CD4-positive, alpha-beta T cell treated with Interleukin-17A for 1 hour (primary cell): ENCODE measurements at regions not wholly inside any gene's neighbourhood (a gene's known extent, or its start where the extent isn't known, plus 50 kb on each side); places are given as distances from the start of the nearest gene placed in this dataset.
"Not testable (repeated sequence)": the region's sequence is repeated elsewhere in the genome, so short reads cannot be mapped to it uniquely, and the experiment has no call there.

Source experiments
- DNase-seq: peaks from one replicate; pipeline ENCODE4 v3.0.0-alpha.2; 2020

DNA sequence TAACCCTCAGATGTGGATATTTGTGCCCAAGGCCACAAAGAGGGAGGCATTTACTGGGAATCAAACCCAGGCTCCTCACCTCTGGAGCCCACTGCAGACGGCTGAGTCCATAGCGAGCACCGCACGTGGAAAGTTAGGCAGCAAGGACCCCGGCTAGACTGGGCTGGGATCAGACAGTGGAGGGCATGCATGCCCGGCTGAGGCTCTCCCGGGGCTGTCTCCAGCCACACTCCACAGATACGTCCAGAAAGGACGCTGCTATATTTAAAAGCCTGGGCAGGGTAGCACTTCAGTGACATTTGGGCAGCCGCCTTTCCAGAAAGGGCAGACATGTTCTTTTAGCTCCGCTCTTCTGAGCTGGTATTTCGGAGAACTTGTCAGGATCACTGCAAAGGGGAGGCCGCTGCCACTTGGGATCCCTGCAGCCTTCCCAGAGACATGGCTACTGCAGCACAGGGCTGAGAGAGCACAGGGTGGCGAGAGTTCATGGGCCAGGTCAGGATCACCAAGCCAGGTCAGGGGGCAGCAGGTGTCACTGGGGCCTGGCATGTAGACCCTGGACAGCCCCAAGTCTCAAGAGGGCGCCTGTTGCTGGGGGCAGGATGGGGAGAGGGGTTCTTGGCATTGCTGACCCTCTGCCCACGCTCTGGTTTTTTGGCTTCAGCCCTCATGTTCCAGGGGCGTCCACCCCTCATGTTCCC lies 121.7 kb downstream of the PHETA1 start:
- no peak for DNase-seq

DNA sequence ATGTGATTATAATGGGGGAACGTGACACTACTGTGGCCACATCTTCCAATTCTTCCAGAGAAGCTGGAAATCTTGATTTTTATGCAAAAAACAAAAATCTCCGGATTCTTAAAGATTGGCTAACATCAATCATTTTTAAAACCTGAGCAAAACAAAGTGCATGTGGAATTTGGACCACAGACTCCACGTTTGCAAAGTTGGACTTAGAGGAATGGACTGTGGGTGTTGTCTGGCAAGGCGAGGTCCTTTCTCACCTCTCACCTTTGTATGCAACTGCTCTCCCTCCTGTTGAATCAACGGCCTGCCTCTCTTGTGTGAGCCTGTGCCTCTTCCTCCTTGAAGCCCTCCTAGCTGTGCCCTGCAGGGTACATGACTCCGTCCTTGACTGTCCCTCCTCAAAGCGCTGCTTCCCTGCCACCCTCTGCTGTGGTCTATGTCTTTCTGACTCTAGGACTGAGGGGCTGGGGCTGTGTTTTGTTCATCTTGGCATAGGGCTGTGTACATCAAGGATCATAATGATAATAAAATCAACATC lies 122.4 kb downstream of the PHETA1 start:
- DNase-seq, result no peak

DNA sequence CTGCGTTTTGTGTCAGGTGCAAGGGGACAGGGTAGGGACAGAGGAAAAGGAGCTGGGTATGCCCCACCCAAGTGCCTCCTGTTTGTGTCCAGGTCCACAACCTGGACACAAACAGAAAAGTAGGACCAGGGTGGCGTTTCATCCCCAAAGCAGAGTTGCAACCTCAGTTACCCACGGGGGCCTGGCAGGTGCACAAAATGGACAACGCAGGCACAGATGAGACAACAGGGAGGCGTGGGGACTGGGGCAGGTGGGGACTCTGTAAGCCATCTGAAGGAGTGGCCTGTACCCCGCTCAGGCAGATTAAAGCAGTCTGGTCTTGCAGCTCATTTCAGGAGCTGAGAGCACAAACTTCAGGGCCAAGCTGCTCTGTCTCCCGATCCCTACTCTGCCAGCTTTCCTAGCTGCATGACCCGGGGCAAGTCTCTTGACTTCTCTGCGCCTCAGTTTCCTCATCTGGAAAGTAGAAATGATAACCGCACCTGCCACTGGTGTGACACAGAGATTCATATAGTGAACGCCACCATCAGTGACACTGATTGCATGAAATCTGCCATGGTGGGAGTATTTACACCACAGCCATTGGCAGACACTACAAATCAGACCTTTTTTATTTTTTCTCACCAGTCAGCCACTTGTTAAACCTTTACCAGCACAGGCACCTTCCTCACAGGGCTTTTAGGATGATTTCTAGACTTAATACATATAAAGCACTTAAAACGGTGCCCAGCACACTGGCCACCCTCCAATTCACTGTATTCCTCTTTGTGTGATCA lies 123.0 kb downstream of the PHETA1 start:
- no peak for DNase-seq

DNA sequence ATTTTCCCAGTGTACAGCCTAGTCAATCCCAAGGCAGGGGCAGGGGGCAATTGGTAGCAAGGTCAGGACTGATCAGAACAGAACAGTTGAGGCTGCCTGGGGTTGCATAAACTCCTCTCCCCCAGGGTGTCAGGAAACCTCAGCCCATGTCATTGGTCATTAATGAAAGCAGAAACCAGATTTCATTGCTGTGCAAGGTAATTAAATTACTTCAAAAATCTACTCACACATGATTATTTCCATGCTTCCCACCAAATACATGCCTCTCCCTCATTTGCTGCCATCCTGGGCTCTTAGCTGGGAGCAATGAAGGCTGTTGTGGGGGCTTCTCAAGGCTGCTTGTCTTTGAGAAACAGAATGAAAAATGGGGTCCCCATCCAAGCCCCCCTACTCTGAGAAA lies 124.2 kb downstream of the PHETA1 start:
- no peak for DNase-seq

DNA sequence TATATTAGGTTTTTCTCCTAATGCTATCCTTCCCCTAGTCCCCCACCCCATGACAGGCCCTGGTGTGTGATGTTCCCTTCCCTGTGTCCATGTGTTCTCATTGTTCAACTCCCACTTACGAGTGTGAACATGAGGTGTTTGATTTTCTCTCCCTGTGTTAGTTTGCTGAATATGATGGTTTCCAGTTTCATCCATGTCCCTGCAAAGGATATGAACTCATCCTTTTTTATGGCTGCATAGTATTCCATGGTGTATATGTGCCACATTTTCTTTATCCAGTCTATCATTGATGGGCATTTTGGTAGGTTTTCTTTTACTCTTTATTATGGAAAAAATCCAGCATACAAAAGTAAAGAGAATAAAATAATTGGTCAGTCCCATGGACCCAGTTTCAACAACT lies 126.1 kb downstream of the PHETA1 start:
- not testable (repeated sequence) for DNase-seq

DNA sequence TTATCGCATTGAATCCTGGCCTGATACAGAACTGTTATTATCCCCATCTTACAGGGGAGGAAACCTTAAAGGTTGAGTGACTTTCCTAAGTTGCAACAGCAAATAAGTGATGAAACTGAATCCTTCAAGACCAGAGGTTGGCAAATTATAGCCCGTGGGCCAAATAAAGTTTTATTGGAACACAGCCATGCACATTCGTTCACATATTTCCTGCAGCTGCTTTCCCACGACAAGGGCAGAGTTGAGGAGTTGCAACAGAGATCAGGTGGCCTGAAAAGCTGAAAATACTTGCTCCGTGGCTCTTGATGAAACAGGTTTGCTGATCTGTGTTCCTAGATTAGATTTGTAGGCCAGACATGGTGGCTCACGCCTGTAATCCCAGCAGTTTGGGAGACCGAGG lies 126.7 kb downstream of the PHETA1 start:
- DNase-seq, result no peak

DNA sequence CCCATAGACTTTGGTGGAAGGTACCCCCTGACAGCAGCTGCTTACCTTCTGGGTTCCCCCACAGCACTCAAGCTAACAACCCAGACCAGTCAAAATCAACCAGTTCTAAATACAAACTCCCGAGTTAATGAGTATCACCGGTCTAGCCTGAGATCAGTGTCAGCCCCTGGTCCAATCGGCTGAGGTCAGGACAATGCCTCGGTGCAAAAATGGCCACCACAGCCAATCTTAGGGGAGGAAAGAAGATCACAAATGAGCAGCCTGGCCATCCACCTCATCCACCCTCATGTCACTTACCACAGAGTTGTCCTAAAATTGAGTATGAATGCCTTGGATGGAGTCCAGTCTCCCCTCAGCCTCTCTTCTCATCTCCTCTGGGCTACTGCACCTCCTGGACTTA lies 128.5 kb downstream of the PHETA1 start:
- no peak for DNase-seq

DNA sequence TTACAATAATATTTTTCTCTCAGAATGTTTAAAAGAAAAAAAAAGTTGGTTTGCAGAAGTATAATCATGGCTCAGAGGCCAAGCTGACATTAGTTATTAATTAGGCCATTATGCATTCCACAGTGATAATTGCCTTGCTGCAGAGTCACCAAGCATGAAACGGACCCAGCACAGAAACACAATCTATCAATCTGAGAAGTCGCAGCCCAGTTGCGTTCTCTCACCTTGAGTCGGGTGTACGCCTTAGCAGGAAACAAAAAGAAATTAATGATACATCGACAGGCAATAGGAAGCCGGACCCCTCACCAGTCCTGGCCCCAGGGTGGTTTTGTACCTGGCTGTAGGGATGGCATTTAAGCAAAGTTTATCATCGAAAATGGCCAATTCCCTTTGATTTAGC lies 129.7 kb downstream of the PHETA1 start:
- DNase-seq, result no peak

DNA sequence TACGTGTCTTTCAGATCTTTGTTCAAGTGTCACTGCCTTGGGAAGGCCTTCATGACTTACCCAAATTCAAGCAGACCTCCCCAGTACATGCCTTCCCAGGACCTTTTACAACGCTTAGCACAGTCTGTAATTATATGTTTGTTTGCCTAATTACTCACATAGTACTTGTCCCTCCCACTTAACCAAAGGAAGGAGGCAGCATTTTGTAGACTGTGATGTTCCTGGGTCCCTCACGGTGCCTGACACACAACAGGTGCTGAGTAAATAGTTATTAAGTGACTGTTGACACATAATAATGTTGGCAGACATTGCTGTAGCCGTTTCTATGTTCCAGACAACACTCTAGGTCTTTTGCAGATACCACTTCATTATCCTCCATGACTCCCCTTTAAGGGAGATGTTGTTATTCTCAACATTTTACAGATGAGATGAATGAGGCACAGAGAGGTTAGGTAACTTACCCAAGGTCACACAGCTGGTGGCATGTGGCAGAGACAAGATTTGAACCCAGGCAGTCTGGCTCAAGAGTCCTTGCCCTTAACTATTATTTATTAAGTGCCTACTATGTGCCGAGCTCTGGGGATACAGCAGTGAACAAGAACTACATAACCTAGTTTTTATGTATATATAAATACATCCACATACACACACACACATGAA lies 130.7 kb downstream of the PHETA1 start:
- DNase-seq, result no peak

DNA sequence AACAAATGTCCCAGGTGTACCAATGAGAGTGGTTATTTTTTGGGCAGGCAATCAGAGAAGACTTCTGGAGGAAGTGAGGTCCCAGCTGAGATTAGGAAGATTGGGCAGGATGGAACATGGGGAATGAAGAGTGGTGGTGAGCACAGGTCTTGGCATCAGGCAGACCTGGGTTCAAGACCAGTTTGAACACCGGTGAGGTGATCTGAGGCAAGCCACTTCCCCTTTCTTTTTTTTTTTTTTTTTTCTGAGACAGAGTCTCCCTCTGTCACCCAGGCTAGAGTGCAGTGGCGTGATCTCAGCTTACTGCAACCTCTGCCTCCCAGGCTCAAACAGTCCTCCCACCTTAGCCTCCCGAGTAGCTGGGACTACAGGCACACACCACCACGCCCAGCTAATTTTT lies 134.4 kb downstream of the PHETA1 start:
- DNase-seq, result not testable (repeated sequence)

DNA sequence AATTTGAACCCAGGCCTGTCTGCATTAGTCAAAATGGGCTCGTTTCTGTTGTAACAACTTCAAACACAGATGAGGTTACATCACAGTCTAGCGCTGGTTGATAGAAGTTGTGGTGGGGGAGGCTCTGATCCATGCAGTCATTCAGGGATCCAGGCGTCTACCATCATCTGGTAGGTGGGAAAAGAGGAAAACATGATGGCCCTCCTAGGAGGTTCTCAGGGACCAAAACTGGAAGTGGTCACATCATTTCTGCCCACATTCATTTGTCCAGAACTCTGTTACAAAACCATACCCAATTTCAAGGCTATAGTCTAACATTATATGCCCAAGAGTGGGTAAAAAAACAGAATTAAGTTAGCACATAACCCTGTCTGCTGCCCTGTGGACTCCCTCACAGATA lies 135.1 kb downstream of the PHETA1 start:
- no peak for DNase-seq

DNA sequence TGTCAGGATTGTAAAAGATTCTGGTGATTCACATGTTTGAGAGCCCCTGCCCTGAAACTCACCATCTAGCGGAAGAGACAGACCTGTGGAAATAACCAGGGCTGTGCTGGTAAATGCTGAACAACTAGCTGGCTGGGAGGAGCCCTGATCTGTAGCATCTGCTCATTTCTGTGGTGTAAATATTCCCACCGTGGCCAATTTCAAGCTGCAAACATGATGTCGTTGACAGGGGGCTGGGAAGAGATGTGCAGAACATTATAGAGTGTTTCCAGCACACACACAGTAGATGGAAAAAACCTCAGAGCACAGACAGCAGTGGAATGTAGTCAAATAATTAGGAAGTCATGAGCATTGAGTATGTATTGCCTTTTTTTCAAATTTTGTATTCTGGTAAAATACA lies 138.2 kb downstream of the PHETA1 start:
- DNase-seq, result no peak

DNA sequence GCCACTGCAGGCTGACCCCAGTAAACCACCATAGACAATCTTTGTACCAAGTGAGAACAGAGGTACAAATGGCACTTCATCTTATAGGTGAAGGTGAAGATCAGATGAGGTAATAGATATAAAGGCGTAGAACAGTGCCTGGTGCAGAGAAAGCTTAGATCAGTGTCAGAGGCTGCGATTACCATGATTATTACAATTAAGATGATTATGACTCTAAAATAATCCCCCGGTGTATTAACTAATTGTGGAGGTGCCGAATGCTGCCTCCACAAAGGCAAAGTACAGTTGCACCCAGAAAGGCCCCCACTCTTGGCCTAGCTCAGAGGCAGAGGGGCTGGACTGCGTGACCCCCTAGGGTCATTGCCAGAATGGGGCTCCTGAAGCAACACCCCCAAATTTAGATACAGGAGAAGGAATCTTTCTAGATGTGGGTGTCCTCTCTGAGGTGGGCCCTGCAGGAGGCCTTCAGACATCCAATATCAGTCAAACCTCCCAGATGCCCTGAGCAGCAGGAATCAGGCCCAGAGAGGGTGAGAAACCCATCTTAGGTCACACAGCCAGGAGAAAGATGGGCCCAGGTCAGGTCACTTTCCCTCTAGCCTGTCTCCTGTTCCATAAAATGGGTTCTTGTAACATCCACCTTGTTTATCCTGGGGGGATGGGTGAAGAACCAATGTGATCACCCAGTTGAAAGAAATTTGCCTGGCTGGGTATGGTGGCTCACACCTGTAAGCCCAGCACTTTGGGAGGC lies 139.8 kb downstream of the PHETA1 start:
- DNase-seq, result no peak

DNA sequence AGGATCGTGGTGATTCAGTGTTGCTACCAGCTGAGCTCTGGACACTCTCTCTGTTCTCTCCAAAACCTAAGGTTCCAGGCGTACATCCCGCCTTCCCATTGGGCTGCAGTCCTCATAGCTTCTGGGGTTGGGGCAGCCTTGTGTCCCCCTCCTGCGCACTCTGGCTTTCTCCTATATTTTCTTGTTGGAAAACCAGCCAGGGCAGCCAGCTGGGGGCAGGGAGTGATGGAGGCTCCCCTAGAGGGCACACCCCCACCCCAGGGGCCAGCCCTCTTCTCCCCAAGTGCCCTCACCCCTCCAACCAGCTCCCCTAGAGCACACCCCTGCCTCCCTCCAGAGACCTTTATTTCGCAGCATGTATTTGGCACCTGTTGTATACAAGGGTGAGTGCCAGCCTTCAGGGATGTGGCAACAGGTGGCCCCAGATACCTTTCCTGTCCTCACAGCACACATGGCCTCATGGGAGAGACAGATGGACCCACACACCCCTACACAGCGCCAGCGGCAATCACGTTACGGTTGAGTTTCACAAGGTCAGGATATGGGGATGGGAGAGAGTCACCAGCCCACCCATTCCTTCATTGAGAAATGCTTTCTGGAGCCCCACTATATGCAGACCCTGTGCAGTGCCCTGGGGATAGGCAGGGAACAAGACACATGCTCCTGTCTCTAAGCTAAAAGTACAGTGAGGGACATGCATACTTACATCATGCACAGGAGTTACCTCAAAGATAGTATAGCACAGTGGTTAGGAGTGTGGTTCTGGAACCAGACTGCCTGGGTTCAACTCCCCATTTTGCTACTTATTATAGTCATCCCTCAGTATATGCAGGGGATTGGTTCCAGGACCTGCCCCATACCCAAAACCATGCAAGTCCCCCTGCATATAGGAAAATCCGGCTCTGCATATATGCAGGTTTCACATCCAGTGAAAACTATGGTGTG lies 141.1 kb downstream of the PHETA1 start:
- DNase-seq, result no peak

DNA sequence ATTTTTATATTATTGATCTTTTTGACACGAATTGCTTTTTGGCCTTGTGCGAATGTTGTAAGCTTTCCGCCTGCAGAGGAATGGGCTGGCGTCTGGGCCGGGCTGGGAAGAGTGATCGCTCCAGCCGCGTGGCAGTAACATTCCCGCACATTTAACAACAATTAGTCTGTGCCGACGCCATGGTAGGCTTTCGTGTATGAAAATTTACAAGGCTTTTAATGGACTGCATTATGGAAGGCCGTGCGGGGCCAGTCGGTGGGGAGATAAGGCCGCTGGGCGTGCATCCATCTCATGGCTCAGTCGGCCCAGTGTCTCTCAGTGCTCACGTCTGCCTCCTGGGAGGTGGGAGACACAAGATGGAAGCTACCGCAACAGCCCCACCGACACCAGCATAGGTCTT lies 142.2 kb downstream of the PHETA1 start:
- DNase-seq, result no peak

DNA sequence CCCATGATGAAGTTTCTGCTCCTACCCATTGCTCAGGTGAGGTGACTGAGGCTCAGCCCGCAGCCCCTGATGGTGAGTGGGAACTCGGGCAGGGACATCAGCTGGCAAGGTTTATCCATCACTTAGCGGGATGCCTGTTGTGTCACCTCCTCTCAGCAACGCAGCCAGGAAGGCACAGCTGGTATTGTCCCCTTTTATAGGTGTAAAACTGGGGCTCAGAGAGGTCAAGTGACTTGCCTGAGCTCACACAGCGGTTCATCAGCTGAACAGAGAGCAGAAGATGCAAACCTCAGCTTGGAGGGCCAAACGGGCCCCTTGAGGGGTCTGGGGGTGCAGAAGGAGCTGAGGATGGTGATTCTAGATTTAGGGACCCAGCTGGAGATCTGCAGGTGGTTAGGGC lies 143.6 kb downstream of the PHETA1 start:
- DNase-seq, result no peak

DNA sequence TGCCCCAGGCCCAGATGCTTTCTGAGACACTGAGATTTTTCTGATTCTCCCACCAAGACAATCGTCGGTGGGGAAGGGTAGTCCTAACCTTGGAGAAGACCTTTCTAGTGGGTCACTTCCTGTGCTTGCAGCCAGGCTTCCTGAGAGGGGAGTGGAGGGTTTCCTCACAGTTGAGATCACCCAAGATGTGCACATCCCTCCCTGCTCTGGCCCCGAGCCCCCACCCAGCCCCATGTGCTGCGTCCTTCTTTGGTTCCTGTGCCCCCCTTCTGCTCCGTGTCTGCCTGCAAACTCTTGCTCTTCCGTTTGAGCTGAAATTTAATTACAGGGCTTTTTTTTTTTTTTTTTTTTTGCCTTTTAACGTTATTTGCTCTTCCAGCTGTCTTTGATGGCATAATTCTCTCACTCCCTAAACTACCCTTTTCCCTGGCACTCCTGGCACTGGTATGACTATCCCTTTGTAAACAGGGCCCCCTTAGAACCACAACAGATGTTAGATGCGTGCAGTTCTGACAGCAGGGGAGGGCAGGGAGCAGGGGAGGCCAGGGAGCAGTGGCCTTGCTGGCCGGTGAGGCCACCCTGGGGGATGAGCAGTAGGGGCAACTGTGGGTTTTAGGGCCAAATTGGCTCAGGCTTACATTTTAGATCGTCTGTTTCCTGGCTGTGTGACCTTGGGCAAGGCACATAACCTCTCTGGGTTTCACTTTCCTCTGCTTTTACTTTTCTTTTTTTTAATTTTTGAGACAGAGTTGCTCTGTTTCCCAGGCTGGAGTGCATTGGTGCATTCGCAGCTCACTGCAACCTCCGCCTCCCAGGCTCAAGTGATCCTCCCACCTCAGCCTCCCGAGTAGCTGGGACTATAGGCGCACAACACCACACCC lies 144.5 kb downstream of the PHETA1 start:
- no peak for DNase-seq

DNA sequence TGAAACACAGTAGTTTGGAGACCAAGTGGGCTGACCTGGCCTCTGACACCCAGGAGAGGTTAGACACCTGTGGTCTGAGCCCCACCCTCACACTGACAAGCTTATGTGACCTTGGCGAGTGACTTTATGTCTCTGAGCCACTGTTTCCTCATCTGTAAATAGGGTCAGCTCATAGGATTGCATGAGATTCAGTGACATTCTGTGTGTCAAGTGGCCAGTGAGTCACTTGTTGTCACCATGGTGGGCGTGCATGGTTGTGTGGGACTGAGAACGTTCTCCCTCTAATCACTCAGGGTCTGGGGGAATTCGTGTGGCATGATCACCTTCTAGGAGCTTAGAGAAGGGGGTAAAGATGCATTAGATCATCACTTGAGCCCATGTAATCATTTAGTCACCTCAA lies 146.4 kb downstream of the PHETA1 start:
- no peak for DNase-seq

DNA sequence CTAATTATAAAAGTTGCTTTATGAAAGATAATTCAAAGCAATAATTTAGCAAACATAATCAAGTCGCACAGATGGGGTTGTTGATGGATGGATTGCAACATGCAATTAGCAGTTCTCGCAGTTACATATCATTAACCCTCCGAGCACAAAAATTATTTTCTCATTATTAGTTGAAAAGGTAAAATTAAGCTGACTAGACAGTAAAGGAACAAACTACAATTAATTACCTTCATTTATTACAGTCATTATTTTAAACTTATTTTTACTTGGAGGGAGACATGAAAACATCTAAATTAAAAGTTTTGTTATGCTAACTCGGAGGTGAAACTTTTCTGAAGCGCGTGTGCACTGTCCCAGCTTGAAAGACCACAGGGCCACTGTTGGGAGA lies 146.9 kb downstream of the PHETA1 start:
- DNase-seq, result no peak

DNA sequence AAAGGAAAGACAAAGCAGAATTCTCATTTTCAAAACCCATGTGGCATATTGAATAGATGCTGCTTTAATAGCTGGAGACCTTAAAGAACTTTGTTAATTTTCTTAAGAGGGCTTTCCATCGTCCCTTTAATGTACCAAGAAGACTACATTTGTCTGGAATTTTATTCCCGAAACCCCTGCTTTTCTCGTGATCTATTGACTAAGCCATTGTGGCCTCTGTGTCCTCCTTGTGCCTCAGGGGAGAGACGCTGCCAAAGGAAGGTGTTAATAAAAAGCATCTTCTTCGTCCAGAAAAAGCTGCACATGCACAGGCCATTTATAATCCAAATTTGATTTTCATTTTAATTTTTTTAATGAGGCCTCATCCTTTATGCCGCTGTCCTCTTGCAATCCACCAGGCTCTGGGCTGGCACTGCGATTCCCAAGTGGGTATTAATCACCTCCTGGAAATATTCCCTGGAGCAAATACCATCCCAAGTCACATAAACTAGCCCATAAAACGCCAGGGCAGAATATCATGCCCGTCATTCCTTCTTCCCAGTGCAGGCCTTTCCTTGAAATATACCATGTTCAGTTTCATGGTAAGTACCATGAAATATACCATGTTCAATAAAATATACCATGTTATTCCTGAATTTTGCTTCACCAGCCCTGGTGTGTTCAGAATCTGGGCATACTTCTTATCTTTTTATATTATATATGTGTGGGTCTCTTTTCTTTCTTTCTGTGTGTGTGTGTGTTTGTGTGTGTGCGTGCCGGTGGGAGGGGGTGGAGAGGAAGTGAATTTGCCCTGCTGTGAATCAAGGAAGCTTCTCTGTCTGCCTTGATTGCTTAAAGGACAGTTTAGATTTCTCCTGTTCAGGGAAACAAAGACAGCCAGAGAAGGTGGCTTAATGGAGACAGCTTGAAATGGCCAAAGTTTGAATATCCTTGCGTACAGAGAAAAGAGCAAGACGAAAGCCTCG lies 147.6 kb downstream of the PHETA1 start:
- DNase-seq, result no peak
